AG09309 (cell line): ENCODE measurements at regions not wholly inside any gene's neighbourhood (a gene's known extent, or its start where the extent isn't known, plus 50 kb on each side); places are given as distances from the start of the nearest gene placed in this dataset.

Source experiments
- DNase-seq: peaks from one replicate; pipeline ENCODE4 v3.0.0-alpha.2; 2010; ENCODE audit warnings: low read depth
- H3K4me3 ChIP-seq: 2 replicates; pipeline ENCODE4 v1.5.1; 2011; ENCODE audit warnings: mild to moderate bottlenecking, low read depth, low read length, moderate library complexity; ENCODE audit not compliant: control insufficient read depth
- CTCF ChIP-seq: IDR thresholded peaks from 2 replicates; pipeline ENCODE4 v1.5.1; 2011; ENCODE audit warnings: mild to moderate bottlenecking, low read depth, low read length, inconsistent platforms; ENCODE audit not compliant: insufficient read depth, control insufficient read depth; ENCODE audit errors: missing control alignments

- no peak overlapping the region for H3K4me3 ChIP-seq
- no peak for TF ChIP-seq CTCF
- DNase-seq: no peak
Measured at GRCh38 chr1:185645686-185646085, 88.5 kb upstream of the HMCN1 start.

GRCh38 chr1:185645162-185645640 is 89.0 kb upstream of the HMCN1 start:
- no peak for TF ChIP-seq CTCF
- peak; percentile 34 for DNase-seq
- no peak overlapping the region for H3K4me3 ChIP-seq

- no peak overlapping the region for H3K4me3 ChIP-seq
- DNase-seq: no peak
- TF ChIP-seq CTCF: no peak
Measured at GRCh38 chr1:185644531-185644930, 89.7 kb upstream of the HMCN1 start.

- no peak for DNase-seq
- H3K4me3 ChIP-seq: no peak overlapping the region
Measured at GRCh38 chr1:185636848-185637247, 97.3 kb upstream of the HMCN1 start.

GRCh38 chr1:185634704-185635103 is 99.5 kb upstream of the HMCN1 start:
- DNase-seq: no peak
- TF ChIP-seq CTCF: no peak
- H3K4me3 ChIP-seq: no peak overlapping the region

More at GRCh38 chr1:185636848-185637247, 97.3 kb upstream of the HMCN1 start:
- TF ChIP-seq CTCF: no peak

GRCh38 chr1:185632659-185633423 is 101.3 kb upstream of the HMCN1 start:
- TF ChIP-seq CTCF: no peak
- no peak overlapping the region for H3K4me3 ChIP-seq
- DNase-seq: peak; percentile 88
